HG02840 (cell line): ENCODE measurements at regions not wholly inside any gene's neighbourhood (a gene's known extent, or its start where the extent isn't known, plus 50 kb on each side); places are given as distances from the start of the nearest gene placed in this dataset.

Experiments used
- ATAC-seq: cut with Tn5 transposase; IDR thresholded peaks from one replicate; pipeline ENCODE4 v1.9.1; 2021; ENCODE audit warnings: mild to moderate bottlenecking, moderate library complexity, moderate number of reproducible peaks; ENCODE audit not compliant: unreplicated experiment, low FRiP score

DNA sequence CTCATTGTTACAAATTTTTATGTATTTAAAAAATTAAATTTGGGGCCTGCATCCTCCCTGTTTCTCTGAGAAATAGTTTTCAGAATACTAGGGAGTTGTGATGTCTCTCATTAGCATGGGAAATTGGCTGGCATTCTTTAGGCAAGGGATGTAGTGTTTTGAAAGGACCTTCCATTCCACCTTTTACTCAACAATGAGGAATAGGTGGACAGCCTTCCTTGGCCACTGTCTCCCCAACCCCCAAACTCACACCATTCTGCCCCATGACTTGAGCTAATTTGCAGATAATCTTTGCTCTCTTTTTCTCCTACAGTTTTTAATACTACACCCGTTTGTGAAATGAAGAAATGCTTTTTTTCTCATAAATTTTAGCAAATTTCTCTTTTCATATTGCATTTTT lies 244.6 kb upstream of the SPRY2 start:
- ATAC-seq, result no peak

DNA sequence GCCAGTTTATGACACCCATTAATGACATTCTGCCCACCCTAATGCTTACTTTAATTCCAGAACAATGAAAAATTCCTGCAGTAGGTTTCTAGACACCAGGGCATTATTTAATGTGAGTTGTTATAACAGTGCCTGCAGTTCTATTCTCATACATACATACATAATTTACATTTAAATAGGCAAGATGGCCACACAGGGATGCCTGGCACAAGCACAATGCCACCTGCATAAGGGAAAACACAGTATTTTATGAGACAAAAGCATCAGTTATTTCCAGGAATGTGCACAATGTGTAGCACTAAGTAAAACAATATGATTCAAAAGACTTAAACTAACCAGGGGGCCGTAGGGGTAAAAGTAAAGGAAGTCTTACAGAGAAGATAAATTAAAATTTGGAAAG lies 243.9 kb upstream of the SPRY2 start:
- ATAC-seq, result no peak

DNA sequence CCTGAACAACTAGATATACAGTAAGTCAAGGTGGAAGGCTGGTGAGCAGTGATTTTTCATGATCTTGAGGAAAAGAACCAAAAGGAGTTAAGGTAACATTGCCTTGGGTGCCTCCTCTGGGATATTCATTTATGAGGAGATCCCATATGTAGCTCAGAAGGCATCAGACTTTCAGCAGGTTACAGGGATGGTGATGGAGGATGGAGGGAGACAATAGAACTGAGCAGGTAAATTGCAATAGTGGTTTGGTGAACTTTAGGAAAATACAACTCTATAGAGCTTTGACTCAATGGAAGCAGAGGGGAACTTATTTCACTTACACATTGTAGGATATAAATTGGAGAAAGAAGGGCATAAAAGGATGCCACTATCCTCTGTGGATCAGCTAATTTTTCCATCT lies 243.4 kb upstream of the SPRY2 start:
- ATAC-seq, result no peak

DNA sequence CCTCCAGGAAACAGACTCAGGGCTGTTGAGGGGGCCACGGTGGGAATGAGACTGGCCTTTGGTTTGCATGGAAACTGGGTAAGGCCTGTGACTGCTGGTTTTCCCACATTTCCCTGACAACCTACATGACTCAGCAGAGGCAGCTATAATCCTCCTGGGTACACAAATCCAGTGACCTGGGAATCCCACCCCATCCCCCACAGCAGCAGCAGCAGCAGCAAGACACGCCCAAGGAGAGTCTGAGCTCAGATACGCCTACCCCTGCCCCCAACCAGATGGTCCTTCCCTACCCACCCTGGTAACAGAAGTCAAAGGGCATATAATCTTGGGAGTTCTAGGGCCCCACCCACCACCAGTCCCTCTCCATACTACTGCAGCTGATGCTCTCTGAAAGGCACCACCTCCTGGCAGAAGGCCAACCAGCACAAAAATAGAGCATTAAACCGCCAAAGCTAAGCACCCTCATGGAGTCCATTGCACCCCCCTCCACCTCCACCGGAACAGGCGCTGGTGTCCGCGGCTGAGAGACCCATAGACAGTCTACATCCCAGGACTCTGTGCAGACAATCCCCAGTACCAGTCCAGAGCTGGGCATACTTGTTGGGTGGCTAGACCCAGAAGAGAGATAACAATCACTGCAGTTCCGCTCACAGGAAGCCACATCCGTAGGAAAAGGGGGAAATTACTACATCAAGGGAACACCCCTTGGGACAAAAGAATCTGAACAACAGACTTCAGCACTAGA lies 237.2 kb upstream of the SPRY2 start:
- ATAC-seq, result no peak

DNA sequence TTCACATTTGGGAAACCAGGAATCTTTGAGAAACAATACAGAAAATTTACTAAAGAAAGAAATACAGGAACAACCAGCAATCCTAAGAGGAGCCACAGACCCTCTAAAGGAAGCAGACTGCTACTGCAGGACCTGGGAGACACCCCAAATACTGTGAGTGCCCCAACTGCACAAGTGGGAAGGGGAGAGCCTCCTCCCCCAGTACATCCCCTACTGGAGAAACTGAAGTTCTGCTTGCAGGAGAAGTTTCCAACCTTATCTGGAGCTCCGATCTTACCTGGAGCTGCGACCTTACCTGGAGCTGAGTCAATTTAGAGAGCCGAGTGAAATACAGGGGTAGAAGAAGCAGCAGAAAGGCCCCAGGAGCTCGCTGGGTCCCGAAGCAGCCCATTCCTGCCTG lies 236.4 kb upstream of the SPRY2 start:
- no peak for ATAC-seq

DNA sequence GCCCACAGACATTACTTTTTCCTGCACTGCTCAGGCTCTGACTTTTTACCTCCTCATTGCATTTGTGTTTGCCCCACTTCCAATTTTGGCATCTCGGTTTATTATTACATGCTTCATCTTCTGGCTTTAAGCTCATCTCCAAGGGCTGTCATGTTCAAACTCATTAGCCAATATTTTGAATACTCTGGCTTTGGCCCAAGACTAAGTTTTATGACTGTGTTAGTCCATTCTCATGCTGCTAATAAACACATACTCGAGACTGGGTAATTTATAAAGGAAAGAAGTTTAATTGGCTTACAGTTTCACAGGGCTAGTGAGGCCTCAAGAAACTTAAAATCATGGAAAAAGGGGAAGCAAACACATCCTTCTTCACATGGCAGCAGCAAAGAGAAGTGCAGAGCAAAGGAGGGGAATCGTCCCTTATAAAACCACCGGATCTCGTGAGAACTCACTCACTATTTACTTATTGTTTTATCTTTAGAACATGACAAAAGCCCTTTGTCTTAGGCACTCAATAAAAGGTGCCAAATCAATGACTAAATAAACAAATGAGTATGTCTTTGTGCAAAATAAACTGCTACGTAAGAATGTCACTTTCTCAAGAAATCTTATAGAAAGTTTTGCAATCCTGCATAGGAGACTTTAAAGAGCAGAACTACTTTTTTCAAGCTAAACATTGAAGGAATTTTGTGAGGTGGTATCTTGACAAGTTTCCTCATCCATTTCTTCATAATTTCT lies 233.4 kb upstream of the SPRY2 start:
- ATAC-seq, result no peak

DNA sequence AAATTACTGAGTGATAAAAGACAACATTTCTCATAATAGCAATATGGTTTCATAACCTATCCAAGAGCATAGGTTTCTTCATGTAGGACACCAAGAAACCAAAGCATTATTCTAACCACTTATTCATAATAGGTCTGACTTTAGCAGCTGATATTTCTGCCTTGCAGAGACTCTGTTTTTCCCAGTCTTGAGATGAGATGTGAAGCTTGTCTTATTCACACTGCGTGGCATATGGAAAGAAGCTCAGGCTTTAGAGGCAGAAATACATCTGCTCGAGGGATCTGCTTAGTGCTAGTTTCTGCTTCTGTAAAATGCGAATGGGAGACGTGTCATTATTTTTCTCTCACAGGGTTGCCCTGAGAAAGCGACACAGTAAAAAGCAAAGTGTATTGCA lies 232.0 kb upstream of the SPRY2 start:
- no peak for ATAC-seq

DNA sequence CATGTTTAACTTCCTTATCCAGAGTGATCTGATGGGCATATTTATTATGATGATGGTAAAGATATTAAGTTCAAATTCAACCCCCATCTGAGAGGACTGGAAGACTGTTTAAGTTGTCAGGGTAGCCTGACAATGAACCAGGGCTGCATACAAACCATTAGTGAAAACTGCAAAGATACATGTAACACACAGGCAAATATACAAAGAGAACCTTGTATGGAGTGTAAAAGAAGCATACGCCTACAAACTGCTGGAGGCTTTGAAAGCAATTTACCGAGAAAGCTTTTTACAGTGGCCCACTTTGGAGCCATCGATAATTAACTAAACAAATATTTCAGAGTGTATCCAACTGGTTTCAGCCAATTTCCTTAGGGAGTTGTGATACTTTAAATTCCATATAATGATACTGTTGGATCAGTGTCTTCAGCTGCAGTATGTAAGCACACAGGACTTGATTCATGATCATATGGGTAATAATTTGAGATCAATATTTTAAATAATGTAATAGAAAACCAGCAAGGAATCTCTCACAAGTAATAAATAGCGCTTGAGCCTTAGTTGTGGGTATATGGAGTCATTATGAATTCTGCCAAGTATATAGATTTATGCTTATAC lies 231.5 kb upstream of the SPRY2 start:
- ATAC-seq, result no peak

DNA sequence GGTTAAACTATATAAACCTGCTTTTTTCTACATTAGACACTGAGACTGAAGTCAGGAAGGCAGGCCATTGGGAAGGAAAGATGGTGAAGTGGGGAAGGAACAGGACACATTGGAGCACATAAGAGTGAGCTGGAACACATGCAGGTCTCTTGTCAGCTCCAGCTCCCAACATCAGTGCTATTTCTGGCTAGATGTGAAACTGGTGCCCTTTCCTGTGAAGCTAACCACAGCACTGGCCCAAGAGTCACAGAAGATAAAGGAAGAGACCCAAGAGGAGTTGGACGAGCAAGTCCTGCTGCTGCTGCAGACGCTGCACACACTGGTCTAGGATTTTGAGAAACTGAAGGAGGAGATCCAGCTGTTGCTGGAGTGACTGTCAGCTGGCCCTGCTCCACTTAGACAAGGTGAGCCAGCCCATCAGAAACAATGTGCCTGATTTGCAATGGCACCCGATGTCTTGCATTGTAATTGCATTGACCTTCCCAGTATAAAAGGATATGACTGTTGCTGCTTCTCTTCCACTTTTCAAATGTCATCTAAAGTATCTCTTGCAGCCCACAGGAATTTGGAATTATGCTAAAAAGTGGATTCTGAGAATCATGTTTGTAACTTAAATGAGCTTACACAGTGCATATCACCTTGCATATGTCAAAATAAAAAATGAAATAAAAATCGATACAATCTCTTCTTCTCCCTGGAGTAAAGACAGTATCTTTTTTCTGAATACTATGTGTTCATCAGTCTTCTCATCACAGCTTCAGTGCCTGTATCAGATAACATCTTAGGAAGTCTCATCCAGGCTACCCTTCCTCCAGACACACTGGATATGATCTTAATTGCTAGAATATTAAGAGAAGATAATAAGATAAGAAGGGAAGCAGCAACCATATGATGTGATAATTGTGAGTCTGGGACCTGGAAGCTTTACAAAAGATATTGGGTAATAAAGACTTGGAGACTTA lies 230.7 kb upstream of the SPRY2 start:
- no peak for ATAC-seq

DNA sequence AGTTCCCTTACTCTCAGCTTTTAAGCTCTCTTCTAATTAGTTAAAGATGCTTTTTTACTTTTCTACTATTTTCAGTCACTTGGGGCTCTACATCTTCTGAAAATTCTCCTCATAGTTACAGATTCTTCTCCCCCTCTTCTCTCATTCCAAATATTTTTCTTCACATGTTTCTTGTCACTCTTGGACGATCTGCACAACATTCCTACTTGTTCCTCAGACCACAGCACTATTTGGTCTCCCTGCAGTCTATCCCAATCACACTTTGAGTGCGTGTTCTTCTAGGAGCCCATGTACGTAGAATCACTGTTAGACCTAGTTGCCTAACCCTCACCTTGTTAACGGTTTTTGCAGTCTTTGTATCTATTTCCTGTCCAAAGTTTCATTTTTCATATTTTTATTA lies 222.5 kb upstream of the SPRY2 start:
- ATAC-seq, result no peak

DNA sequence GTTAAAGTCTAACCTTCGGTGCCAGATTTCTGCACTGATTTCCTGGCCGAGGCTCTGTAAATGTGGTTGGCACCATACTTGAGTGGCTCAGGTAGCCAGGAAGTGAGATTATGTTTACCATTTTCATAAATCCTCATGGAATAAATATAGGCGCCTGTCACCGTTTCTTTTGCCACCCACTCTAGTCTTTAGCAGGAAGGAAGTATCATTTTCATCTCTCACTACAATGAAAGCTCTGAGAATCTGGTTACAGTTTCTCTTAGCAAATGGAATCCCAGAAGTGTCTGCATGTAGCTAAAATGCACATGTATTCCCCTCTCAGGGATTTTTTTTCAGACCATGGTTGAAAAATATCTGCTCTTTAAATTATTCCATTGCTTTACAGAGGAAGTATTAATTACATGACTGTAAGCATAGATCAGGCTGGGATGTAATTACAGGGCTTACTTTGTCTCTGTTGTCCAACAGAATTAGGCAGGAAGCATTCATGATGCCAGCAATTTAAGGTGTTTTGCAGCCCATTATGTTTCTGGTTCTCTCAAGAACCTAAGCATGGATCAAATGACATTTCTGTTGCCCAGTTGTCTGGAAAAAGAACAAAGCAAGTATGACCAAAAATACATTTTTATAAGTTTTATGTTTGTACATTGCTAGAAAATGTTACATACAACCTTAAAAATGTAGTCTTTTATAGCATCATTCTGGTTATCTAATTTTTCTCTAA lies 221.7 kb upstream of the SPRY2 start:
- no peak for ATAC-seq

DNA sequence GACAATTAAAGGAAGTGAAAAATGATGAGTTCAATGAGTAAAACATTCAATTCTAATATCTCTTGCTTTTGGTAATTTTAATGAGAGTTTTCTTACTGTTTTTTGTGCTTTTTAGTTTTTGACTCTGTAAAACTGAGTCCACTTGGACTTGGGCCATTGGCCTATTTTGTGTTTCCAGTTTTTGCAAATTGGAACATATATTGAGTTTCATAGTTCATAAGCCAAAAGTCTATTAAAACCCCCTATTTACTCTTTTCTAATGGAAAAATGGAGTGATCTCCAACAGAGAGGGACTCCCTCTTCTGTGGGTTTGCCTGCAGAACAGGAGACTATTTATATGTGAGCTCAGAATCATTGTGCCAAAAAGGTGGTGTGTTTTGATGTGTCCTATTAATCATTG lies 219.7 kb upstream of the SPRY2 start:
- ATAC-seq, result no peak

DNA sequence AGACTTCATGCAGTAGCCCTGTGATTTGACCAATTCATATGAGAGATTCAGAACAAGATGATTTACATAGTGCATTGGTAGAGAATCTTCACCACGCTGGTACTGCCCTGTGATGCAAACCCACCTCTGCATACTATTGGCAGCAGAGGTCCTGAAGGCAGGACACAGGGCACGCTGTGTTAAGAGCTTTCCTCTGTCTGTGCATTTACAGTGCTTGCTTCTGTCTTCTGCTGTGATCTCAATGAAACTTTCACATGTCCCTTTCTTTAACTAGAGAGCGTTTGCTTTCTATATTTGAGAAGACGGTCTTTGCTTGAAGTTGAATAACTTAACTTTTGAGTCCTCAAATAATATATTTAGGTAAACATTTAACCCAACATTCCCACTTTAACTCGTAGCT lies 219.0 kb upstream of the SPRY2 start:
- no peak for ATAC-seq

DNA sequence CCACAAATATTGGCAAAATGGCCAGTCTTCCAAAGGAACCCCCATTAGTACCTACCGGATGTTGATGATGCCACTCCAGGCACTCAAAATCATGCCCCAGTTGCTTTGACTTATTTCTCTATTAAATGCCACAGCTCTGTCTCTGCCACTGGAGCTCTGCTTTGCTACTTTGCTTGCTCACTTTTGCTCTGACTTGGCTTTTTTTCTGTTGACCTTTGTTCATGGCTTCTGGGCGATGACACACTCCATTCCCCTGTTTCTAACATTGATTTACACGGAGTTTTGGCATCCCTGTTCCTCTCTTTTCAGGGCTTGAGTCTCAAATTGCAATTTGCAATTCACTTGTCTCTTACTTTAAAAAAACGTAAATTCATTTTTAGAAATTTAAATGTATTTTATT lies 217.1 kb upstream of the SPRY2 start:
- ATAC-seq, result no peak

DNA sequence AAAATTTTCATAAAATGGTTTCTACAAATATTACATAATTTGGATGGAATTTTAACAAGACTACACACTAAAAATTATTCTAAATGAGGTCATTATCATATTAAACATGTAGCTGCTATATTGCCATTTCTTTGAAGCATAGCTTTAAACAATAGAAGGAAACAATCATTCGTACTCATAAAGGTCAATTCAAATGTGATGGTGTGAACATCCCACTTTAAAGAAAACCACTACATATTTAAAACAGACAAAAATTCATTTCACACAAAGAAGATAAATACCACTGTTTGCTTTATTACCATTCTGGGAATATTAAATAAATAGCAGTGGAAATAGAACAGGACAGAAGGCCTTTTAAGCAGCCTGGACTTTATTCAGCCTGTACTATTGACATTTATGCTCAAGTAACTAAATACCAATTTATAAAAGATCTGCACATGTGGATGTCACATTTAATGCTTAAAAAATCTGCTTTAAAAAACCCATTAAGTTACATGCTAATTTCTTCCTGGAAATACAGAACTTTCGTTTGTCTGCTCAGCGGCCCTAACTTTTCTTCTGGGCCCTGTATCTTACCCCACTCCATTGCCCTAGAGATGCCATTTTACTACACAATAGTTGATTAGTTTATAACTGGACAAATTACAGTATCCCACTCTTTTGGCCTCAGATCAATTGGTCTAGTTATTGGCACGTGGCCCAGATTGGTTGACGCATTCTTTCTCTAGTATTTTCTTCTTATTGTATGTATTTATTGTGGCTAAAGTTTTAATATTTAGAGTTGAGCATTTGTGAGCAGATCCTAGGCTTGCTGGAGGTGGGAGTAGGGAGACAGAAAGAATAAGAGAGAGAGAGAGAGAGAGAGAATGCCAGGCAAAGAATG lies 215.1 kb upstream of the SPRY2 start:
- no peak for ATAC-seq

DNA sequence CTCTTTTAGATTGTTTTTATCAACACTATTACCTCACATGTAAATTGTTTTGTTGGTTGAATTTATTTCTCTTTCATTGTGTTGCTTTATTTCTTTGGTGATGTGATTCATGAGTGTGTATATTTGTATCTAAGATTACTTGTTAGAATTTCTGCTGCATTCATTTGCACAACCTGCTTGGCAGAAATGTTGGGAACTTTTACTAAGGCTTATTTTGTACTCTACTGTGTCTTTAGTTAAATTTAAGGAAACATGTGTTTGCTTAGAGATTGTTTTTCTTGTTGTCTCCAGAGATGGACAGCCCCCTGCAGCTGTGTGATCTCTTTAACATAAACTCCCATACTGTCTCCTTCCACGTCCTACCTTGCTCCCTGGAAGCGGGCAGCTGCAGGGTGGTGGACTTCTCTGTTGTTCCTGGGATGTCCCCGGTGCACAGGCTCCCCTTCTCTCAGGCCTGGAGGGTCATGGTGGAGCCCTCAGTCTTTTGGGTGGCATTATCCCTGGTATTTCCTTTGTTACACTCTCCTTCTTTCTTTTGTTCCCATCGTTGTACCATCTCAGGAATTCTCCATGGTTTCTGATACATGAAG lies 212.0 kb upstream of the SPRY2 start:
- no peak for ATAC-seq

DNA sequence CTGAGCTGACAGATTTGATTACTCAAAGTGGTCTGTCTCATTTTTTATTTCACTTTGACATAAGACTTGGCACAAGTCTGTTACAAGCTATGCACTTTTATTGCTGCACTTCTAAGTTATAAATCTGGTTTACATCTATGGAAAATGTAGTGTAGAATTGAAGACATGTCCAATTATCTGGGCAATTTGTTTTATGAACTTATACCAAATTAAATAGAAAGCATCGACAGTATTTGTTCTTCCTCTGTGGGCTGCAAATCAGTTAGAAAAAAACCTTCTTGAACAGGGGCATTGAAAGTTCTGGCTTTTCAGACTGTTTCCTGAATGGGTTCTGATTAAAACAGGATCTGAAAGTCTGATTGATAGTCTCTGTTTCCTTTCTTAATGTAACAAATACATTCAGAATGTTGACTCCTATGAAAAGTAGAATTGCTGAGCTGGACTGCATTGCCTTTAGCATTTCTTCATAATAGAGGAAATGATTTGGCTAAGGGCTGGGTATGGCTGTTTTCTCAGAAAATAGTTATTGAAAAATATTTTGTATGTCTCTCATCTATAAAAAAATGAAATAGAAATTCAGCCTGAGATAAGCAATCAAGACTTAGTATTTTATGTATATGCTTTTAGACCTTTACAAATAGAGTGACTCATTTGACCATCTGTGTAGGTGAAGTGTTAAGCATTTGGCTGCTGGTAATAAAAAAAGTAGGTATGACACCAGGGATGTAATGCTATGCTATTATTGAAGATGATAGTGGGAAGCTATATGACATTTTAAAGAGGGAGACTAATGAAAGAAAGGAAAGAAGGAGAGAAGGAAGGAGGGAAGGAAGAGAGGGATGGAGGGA lies 210.9 kb upstream of the SPRY2 start:
- ATAC-seq, result no peak

DNA sequence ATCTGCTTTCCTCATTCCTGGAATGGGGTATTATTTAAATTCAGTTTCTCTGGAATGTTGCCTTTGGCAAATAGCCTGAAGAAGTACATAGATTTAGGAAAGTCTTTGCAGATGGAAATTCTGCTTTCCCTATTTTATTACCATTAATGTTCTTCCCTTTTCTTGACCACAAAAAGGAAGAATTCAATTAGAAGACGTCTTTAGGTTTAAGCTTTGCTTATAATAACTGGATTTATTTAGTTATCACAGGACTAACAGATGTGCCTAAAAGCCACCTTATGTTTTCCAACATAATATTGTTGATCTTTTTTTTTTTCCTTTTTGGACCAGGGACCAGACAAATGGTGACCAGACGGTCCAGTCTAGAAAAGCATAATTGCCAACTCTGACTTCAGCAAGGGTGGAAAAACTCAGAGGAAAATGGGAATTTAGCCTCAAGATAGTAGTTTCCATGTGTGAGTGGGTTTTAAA lies 210.1 kb upstream of the SPRY2 start:
- no peak for ATAC-seq
